IMR-90 (cell line): ENCODE measurements at regions not wholly inside any gene's neighbourhood (a gene's known extent, or its start where the extent isn't known, plus 50 kb on each side); places are given as distances from the start of the nearest gene placed in this dataset.

ENCODE experiments used
- ATAC-seq: fragments of 200-7000 bp; cut with Tn5 transposase; 2 replicates; pipeline ENCODE4 v1.9.1; 2020; ENCODE audit warnings: low read depth, mild to moderate bottlenecking, moderate library complexity
- BruUV-seq: library from RNA; stranded (reverse); fragments of 400-500 nt; replicated peaks from 2 replicates; lab custom pipeline; 2021; lab: Mats Ljungman, UMichigan
- CTCF ChIA-PET: fragments of 300-600 bp; formaldehyde crosslinking; extraction: SDS; loops from one replicate; lab custom pipeline; 2021; ENCODE audit warnings: antibody characterized with exemption; lab: Yijun Ruan, JAX
- POLR2A ChIA-PET: fragments of 300-600 bp; sonication (Branson Sonifier 250); formaldehyde crosslinking; loops from one replicate; lab custom pipeline; 2022; ENCODE audit warnings: antibody characterized with exemption; ENCODE audit not compliant: unreplicated experiment; lab: Charles Lee
- DNase-seq: peaks from one replicate; pipeline ENCODE4 v3.0.0; 2013
- H2AFZ ChIP-seq: replicated peaks from 2 replicates; pipeline ENCODE3; 2013; ENCODE audit warnings: low read length, mild to moderate bottlenecking; ENCODE audit not compliant: poor library complexity
- H2AK5ac ChIP-seq: 2 replicates; pipeline ENCODE4 v1.6.1; 2013; ENCODE audit warnings: low read depth, low read length, inconsistent platforms
- H2AK9ac ChIP-seq: replicated peaks from 2 replicates; pipeline ENCODE3; 2013; ENCODE audit warnings: mild to moderate bottlenecking, low read depth, low read length, moderate library complexity; ENCODE audit not compliant: poor library complexity
- H2BK120ac ChIP-seq: 2 replicates; pipeline ENCODE4 v1.6.1; 2013; ENCODE audit warnings: low read depth, low read length, inconsistent platforms
- H2BK15ac ChIP-seq: 3 replicates; pipeline ENCODE4 v1.6.1; 2013; ENCODE audit warnings: low read depth, low read length, inconsistent platforms
- H2BK20ac ChIP-seq: 2 replicates; pipeline ENCODE4 v1.6.1; 2013; ENCODE audit warnings: low read depth, mild to moderate bottlenecking, inconsistent platforms, low read length, moderate library complexity
- H2BK5ac ChIP-seq: 2 replicates; pipeline ENCODE4 v1.6.1; 2013; ENCODE audit warnings: mild to moderate bottlenecking, low read depth, low read length, inconsistent platforms; ENCODE audit not compliant: poor library complexity, severe bottlenecking
- H3K14ac ChIP-seq: replicated peaks from 2 replicates; pipeline ENCODE4 v1.6.1; 2013; ENCODE audit warnings: low read depth, low read length, inconsistent platforms
- H3K18ac ChIP-seq: 2 replicates; pipeline ENCODE4 v1.6.1; 2013; ENCODE audit warnings: low read depth, low read length, control low read depth
- H3K23ac ChIP-seq: 2 replicates; pipeline ENCODE4 v1.6.1; 2013; ENCODE audit warnings: low read depth, low read length, inconsistent platforms
- H3K27ac ChIP-seq: 2 replicates; pipeline ENCODE4 v1.5.1; 2013; ENCODE audit warnings: mild to moderate bottlenecking, control low read depth, low read length; ENCODE audit not compliant: insufficient read depth
- H3K27me3 ChIP-seq: 2 replicates; pipeline ENCODE4 v1.6.1; 2013; ENCODE audit warnings: low read length; ENCODE audit not compliant: control insufficient read depth, insufficient read depth
- H3K36me3 ChIP-seq: 2 replicates; pipeline ENCODE4 v1.6.1; 2013; ENCODE audit warnings: low read length, mixed read lengths; ENCODE audit not compliant: control insufficient read depth, insufficient read depth
- H3K4ac ChIP-seq: 2 replicates; pipeline ENCODE4 v1.6.1; 2013; ENCODE audit warnings: low read depth, low read length, inconsistent platforms
- H3K4me1 ChIP-seq: 2 replicates; pipeline ENCODE4 v1.6.1; 2013; ENCODE audit warnings: low read length, mixed read lengths; ENCODE audit not compliant: control insufficient read depth, insufficient read depth
- H3K4me2 ChIP-seq: 2 replicates; pipeline ENCODE4 v1.6.1; 2013; ENCODE audit warnings: low read depth, mild to moderate bottlenecking, control low read depth, low read length, moderate library complexity
- H3K4me3 ChIP-seq: 2 replicates; pipeline ENCODE4 v1.5.1; 2013; ENCODE audit warnings: low read depth, mild to moderate bottlenecking, control low read depth, low read length, moderate library complexity; ENCODE audit not compliant: insufficient read depth
- H3K56ac ChIP-seq: 2 replicates; pipeline ENCODE4 v1.6.1; 2013; ENCODE audit warnings: low read length, inconsistent platforms; ENCODE audit not compliant: insufficient read depth; ENCODE audit errors: extremely low read depth
- H3K79me1 ChIP-seq, 2 experiments: 2 replicates each; pipeline ENCODE4 v1.6.1; 2013; ENCODE audit warnings: low read length in 2 of 2, inconsistent platforms in 1 of 2, low read depth in 1 of 2
- H3K9ac ChIP-seq: 2 replicates; pipeline ENCODE4 v1.6.1; 2013; ENCODE audit warnings: low read depth, low read length, control low read depth
- H3K9me1 ChIP-seq: 2 replicates; pipeline ENCODE4 v1.6.1; 2013; ENCODE audit warnings: low read length, inconsistent platforms; ENCODE audit not compliant: insufficient read depth
- H3K9me3 ChIP-seq: 2 replicates; pipeline ENCODE4 v1.6.1; 2013; ENCODE audit warnings: low read length; ENCODE audit not compliant: control insufficient read depth, insufficient read depth
- H4K20me1 ChIP-seq: 2 replicates; pipeline ENCODE4 v1.6.1; 2013; ENCODE audit warnings: low read length, inconsistent platforms; ENCODE audit not compliant: insufficient read depth
- H4K5ac ChIP-seq: 2 replicates; pipeline ENCODE4 v1.6.1; 2013; ENCODE audit warnings: mild to moderate bottlenecking, low read depth, low read length, control low read depth
- H4K8ac ChIP-seq, 2 experiments: 2 replicates each; pipeline ENCODE4 v1.6.1; 2013; ENCODE audit warnings: low read depth in 2 of 2, low read length in 2 of 2, control low read depth in 1 of 2, inconsistent platforms in 1 of 2
- H4K91ac ChIP-seq: 2 replicates; pipeline ENCODE4 v1.6.1; 2013; ENCODE audit warnings: low read depth, low read length, inconsistent platforms; ENCODE audit not compliant: insufficient read depth
- CHD1 ChIP-seq: IDR thresholded peaks from 2 replicates; pipeline ENCODE4 v1.6.1; 2012; ENCODE audit warnings: low read depth, low read length, improper control_type of control experiment
- RCOR1 ChIP-seq: IDR thresholded peaks from 2 replicates; pipeline ENCODE4 v1.6.1; 2012; ENCODE audit warnings: mild to moderate bottlenecking, low read length, improper control_type of control experiment; ENCODE audit not compliant: insufficient replicate concordance
- WGBS, 2 experiments: methylation state at CpG; one replicate each; pipeline versions ENCODE4 v1.1.5 to v1.1.7; 2013; ENCODE audit warnings: missing lambda C conversion rate in 2 of 2; ENCODE audit not compliant: insufficient read length in 1 of 2; ENCODE audit errors: extremely low coverage in 2 of 2; 5-methylcytosine and 5-hydroxymethylcytosine counted together
- dilution Hi-C: fragments of 300-500 bp; cut with HindIII; formaldehyde crosslinking; loops from one replicate; pipeline ENCODE4 v1.14.3; 2018; ENCODE audit warnings: low sequenced_read_pairs; ENCODE audit not compliant: unreplicated experiment
- in situ Hi-C: fragments of 300-500 bp; cut with MboI; formaldehyde crosslinking; loops from 3 replicates; pipeline ENCODE4 v1.14.3; 2019; ENCODE audit warnings: low sequenced_read_pairs, inconsistent platforms, mixed read lengths
- intact Hi-C: fragments of 100-400 bp; cut with micrococcal nuclease; formaldehyde crosslinking; loops from 2 replicates; pipeline ENCODE4 v1.10.0; 2022

- in situ Hi-C loops, result no loop called here
- Histone ChIP-seq H2AK5ac (no peak overlapping the region), H3K4ac (no peak overlapping the region), H4K8ac (no peak overlapping the region), H3K9me3 (no peaks in the 10 kb centered on the region), H2AK9ac (no peak overlapping the region), H3K27me3 (peaks cover 36% of the 10 kb centered on the region), H3K36me3 (no peaks in the 10 kb centered on the region), H3K27ac (no peak overlapping the region), H3K9ac (no peak overlapping the region), H3K9me1 (no peaks in the 10 kb centered on the region; the same call in 1 of the 2 replicates), H3K18ac (no peak overlapping the region), H3K79me1 (no peaks in the 10 kb centered on the region), H2BK20ac (no peak overlapping the region), H3K23ac (no peak overlapping the region), H4K91ac (no peak overlapping the region), H3K14ac (no peak overlapping the region), H3K4me1 (no peaks in the 10 kb centered on the region), H3K4me3 (no peak overlapping the region), H3K4me2 (no peak overlapping the region), H3K56ac (no peak overlapping the region), H2AFZ (no peak overlapping the region), H4K5ac (no peak overlapping the region), H2BK120ac (no peak overlapping the region), H2BK15ac (no peak overlapping the region), H4K20me1 (no peaks in the 10 kb centered on the region), H2BK5ac (no peak overlapping the region)
- CTCF ChIA-PET, result no interaction called here
- intact Hi-C loops, result no loop called here
- DNase-seq, result no peak
- no peak for ATAC-seq
- dilution Hi-C loops, result no loop called here
- TF ChIP-seq CHD1 (no peak), RCOR1 (no peak)
- POLR2A ChIA-PET, result no interaction called here
- 77% methylated on average over 4 of the region's 15 CpGs; no CpG with 5 or more reads in 1 of the 2 experiments for WGBS, 2 experiments
- BruUV-seq, result no TSS peak
These were observed 123.1 kb downstream of the ZNF664 start for GRCh38 chr12:124096109-124096508.
